ENCODE measurements at regions not wholly inside any gene's neighbourhood (a gene's known extent, or its start where the extent isn't known, plus 50 kb on each side); places are given as distances from the start of the nearest gene placed in this dataset.

DNA sequence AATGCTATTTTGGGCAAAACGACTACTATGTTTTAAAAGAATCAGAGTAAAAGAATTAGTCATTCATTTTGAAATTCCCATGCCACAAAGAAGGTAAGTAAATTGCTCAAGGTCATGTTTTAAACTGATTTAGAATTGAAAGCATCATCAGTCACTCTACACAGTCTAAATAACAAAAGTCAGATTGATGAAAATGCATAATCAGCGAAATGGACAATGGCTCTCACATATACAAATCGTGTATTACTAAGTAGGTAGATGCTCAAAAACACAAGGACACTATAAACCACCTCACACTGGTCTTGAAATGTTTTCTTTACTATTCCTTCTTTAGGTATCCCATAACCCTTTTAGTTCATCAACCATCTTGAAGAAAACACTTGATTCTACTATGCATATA lies 135.4 kb downstream of the OPN5 start:
- H4K20me1 ChIP-seq (ENCODE audit: insufficient read depth, poor library complexity, severe bottlenecking), result no peaks in the 10 kb centered on the region
- no peak overlapping the region for H3K27ac ChIP-seq
- WGBS (ENCODE audit: low lambda C conversion rate, missing lambda C conversion rate), result 93% methylated on average over 3 of the region's 3 CpGs
- H3K4me3 ChIP-seq, result no peak overlapping the region
- TF ChIP-seq, protein P1, sequence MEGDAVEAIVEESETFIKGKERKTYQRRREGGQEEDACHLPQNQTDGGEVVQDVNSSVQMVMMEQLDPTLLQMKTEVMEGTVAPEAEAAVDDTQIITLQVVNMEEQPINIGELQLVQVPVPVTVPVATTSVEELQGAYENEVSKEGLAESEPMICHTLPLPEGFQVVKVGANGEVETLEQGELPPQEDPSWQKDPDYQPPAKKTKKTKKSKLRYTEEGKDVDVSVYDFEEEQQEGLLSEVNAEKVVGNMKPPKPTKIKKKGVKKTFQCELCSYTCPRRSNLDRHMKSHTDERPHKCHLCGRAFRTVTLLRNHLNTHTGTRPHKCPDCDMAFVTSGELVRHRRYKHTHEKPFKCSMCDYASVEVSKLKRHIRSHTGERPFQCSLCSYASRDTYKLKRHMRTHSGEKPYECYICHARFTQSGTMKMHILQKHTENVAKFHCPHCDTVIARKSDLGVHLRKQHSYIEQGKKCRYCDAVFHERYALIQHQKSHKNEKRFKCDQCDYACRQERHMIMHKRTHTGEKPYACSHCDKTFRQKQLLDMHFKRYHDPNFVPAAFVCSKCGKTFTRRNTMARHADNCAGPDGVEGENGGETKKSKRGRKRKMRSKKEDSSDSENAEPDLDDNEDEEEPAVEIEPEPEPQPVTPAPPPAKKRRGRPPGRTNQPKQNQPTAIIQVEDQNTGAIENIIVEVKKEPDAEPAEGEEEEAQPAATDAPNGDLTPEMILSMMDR (IDR thresholded peaks at IDR 0.05; ENCODE audit: poor library complexity), result no peak
- TF ChIP-seq EZH2phosphoT487 (IDR thresholded peaks at IDR 0.05; ENCODE audit: low read depth, severe bottlenecking, unreplicated experiment), result no peak
- TF ChIP-seq EZH2 (IDR thresholded peaks at IDR 0.05; ENCODE audit: borderline replicate concordance), result no peak
- H3K27me3 ChIP-seq, result no peaks in the 10 kb centered on the region
- no peaks in the 10 kb centered on the region for H3K4me1 ChIP-seq (ENCODE audit: insufficient read depth)
- H3K4me2 ChIP-seq, result no peak overlapping the region
- no peak overlapping the region for H2AFZ ChIP-seq
- no peaks in the 10 kb centered on the region for H3K79me2 ChIP-seq
- H3K36me3 ChIP-seq (replicated peaks; ENCODE audit: insufficient read depth, low read depth), result no peaks in the 10 kb centered on the region
- H3K9me3 ChIP-seq (ENCODE audit: low read depth), result no peaks in the 10 kb centered on the region
- no peaks in the 10 kb centered on the region for H3K9me2 ChIP-seq (replicated peaks; ENCODE audit: insufficient read depth)
- no peak for DNase-seq (ENCODE audit: low spot score)

DNA sequence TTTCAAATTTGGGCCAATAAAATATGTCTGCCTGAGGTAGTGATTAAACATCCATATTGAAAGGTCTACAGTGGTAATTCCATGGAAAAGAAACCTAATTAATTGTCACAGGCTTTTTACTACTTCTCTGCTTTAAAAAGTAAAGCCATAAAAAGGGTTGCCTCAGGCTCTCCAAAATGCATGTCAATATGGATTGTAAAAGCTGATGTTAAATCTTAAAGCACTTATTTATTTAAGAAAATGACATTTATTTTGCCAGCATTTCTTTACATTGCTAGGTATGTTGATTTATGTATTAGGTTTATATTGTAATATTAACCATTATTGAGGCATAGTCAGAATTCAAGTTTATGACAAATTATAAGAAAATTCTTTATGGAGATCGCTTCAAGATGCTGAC lies 133.2 kb downstream of the OPN5 start:
- 82% methylated on average over 1 of the region's 1 CpG for WGBS (ENCODE audit: low lambda C conversion rate, missing lambda C conversion rate)
- no peaks in the 10 kb centered on the region for H4K20me1 ChIP-seq (ENCODE audit: insufficient read depth, poor library complexity, severe bottlenecking)
- TF ChIP-seq EZH2 (IDR thresholded peaks at IDR 0.05; ENCODE audit: borderline replicate concordance) (no peak), EZH2phosphoT487 (IDR thresholded peaks at IDR 0.05; ENCODE audit: low read depth, severe bottlenecking, unreplicated experiment) (no peak)
- TF ChIP-seq, protein P1 (IDR thresholded peaks at IDR 0.05; ENCODE audit: poor library complexity), result no peak

DNA sequence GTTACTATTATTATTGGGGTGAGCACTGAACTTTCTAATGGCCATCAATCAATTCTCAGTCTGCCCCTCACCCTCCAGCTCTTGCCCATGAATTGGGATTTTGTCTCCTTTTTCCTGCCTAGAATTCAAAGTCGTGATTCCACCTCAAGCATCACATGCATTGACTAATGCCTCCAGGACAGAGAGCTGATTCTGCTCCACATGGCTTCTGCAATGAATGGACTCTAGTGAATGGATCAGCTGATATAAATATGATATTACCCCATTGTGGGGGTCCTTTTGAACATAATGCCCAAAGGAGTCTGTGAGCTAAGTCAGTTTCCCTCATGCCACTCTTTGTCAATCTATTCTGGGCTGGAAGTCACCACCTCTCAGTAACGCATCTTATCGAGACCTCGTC lies 126.4 kb downstream of the OPN5 start:
- no peak overlapping the region for H3K27ac ChIP-seq
- H3K4me1 ChIP-seq (ENCODE audit: insufficient read depth), result no peaks in the 10 kb centered on the region
- H3K4me2 ChIP-seq, result no peak overlapping the region
- DNase-seq (ENCODE audit: low spot score), result no peak
- no peaks in the 10 kb centered on the region for H3K79me2 ChIP-seq
- H3K27me3 ChIP-seq, result no peaks in the 10 kb centered on the region
- no peak overlapping the region for H2AFZ ChIP-seq
- WGBS (ENCODE audit: low lambda C conversion rate, missing lambda C conversion rate), result 90% methylated on average over 4 of the region's 4 CpGs
- H3K36me3 ChIP-seq (replicated peaks; ENCODE audit: insufficient read depth, low read depth), result no peaks in the 10 kb centered on the region
- no peaks in the 10 kb centered on the region for H3K9me2 ChIP-seq (replicated peaks; ENCODE audit: insufficient read depth)
- no peak overlapping the region for H3K4me3 ChIP-seq
- no peaks in the 10 kb centered on the region for H3K9me3 ChIP-seq (ENCODE audit: low read depth)
- no peaks in the 10 kb centered on the region for H4K20me1 ChIP-seq (ENCODE audit: insufficient read depth, poor library complexity, severe bottlenecking)
- no peak for TF ChIP-seq EZH2phosphoT487 (IDR thresholded peaks at IDR 0.05; ENCODE audit: low read depth, severe bottlenecking, unreplicated experiment)
- TF ChIP-seq, protein P1 (IDR thresholded peaks at IDR 0.05; ENCODE audit: poor library complexity), result no peak
- TF ChIP-seq EZH2 (IDR thresholded peaks at IDR 0.05; ENCODE audit: borderline replicate concordance), result no peak

More for the DNA sequence above, 133.2 kb downstream of the OPN5 start:
- no peak for DNase-seq (ENCODE audit: low spot score)
- Histone ChIP-seq H3K27ac (no peak overlapping the region), H3K27me3 (no peaks in the 10 kb centered on the region), H3K9me3 (ENCODE audit: low read depth) (no peaks in the 10 kb centered on the region), H2AFZ (no peak overlapping the region), H3K79me2 (no peaks in the 10 kb centered on the region), H3K4me3 (no peak overlapping the region), H3K4me2 (no peak overlapping the region), H3K4me1 (ENCODE audit: insufficient read depth) (no peaks in the 10 kb centered on the region), H3K36me3 (replicated peaks; ENCODE audit: insufficient read depth, low read depth) (no peaks in the 10 kb centered on the region), H3K9me2 (replicated peaks; ENCODE audit: insufficient read depth) (no peaks in the 10 kb centered on the region)

DNA sequence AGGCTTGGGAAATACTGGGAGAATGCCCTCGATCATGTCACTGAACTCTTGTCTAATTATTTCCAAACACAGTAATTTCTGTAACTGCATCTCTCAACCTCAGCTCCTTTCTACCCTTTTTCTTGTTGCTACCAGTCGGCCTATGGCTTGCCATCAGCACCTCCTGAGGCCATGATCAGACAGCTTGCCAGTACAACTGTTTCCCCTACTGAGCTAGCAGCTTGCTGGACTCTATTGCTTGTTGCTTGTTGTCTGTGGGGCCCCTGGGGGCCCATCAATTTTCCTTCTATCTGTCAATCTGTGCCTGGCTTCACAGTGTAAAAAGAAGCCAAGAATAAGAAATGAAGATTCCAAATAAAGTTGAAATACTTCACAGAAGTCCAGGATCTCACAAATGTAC lies 123.9 kb downstream of the OPN5 start:
- Histone ChIP-seq H3K79me2 (no peaks in the 10 kb centered on the region), H4K20me1 (ENCODE audit: insufficient read depth, poor library complexity, severe bottlenecking) (no peaks in the 10 kb centered on the region), H3K4me1 (ENCODE audit: insufficient read depth) (no peaks in the 10 kb centered on the region), H3K27me3 (no peaks in the 10 kb centered on the region), H3K4me2 (no peak overlapping the region), H3K9me3 (ENCODE audit: low read depth) (no peaks in the 10 kb centered on the region), H3K4me3 (no peak overlapping the region), H3K27ac (no peak overlapping the region), H3K9me2 (replicated peaks; ENCODE audit: insufficient read depth) (no peaks in the 10 kb centered on the region), H3K36me3 (replicated peaks; ENCODE audit: insufficient read depth, low read depth) (no peaks in the 10 kb centered on the region), H2AFZ (no peak overlapping the region)
- DNase-seq (ENCODE audit: low spot score), result no peak
- TF ChIP-seq EZH2phosphoT487 (IDR thresholded peaks at IDR 0.05; ENCODE audit: low read depth, severe bottlenecking, unreplicated experiment) (no peak), EZH2 (IDR thresholded peaks at IDR 0.05; ENCODE audit: borderline replicate concordance) (no peak)
- TF ChIP-seq, protein P1 (IDR thresholded peaks at IDR 0.05; ENCODE audit: poor library complexity), result no peak
- 83% methylated on average over 2 of the region's 2 CpGs for WGBS (ENCODE audit: low lambda C conversion rate, missing lambda C conversion rate)

Data from hepatocyte (in vitro differentiated cells).